ENCODE measurements at regions not wholly inside any gene's neighbourhood (a gene's known extent, or its start where the extent isn't known, plus 50 kb on each side); places are given as distances from the start of the nearest gene placed in this dataset.
"Not testable (repeated sequence)": the region's sequence is repeated elsewhere in the genome, so short reads cannot be mapped to it uniquely, and the experiment has no call there.

- no peak overlapping the region for H3K4me3 ChIP-seq (ENCODE audit: low read length)
- no peaks in the 10 kb centered on the region for H3F3A ChIP-seq (ENCODE audit: insufficient read depth, low read length)
- no peak for DNase-seq
- no peak overlapping the region for H3K9ac ChIP-seq (ENCODE audit: low read length)
- no peak overlapping the region for H3K4me2 ChIP-seq (ENCODE audit: low read depth, low read length)
- H2AFZ ChIP-seq (ENCODE audit: low read length), result no peak overlapping the region
- H3K4me1 ChIP-seq (ENCODE audit: low read length), result no peaks in the 10 kb centered on the region
- no peaks in the 10 kb centered on the region for H3K36me3 ChIP-seq (replicated peaks; ENCODE audit: insufficient read depth, low read length)
- no peaks in the 10 kb centered on the region for H4K20me1 ChIP-seq (ENCODE audit: insufficient read depth, low read length)
- no peaks in the 10 kb centered on the region for H3K79me2 ChIP-seq (ENCODE audit: low read length)
- no peak overlapping the region for H3K27ac ChIP-seq (ENCODE audit: low read length)
- H3K9me2 ChIP-seq (replicated peaks; ENCODE audit: insufficient read depth, low read length), result no peaks in the 10 kb centered on the region
- H3K27me3 ChIP-seq (replicated peaks; ENCODE audit: insufficient read depth, low read length), result peaks cover 22% of the 10 kb centered on the region
- H3K9me3 ChIP-seq (replicated peaks; ENCODE audit: insufficient read depth, low read length), result no peaks in the 10 kb centered on the region
- no peak for TF ChIP-seq CTCF (IDR thresholded peaks at IDR 0.05; ENCODE audit: low read length)
- TF ChIP-seq EZH2 (optimal IDR thresholded peaks at IDR 0.05; ENCODE audit: low read depth, low read length), result no peak
- no peak for TF ChIP-seq EZH2phosphoT487 (IDR thresholded peaks at IDR 0.05; ENCODE audit: low read length)
These were observed 72.2 kb upstream of the SLC25A33 start for GRCh38 chr1:9466780-9467758.

GRCh38 chr1:9469882-9470281, 69.4 kb upstream of the SLC25A33 start:
- H3K27ac ChIP-seq (ENCODE audit: low read length); H3K79me2 ChIP-seq (ENCODE audit: low read length); H3K36me3 ChIP-seq (replicated peaks; ENCODE audit: insufficient read depth, low read length); H3K9me3 ChIP-seq (replicated peaks; ENCODE audit: insufficient read depth, low read length); H3F3A ChIP-seq (ENCODE audit: insufficient read depth, low read length); DNase-seq; H3K9ac ChIP-seq (ENCODE audit: low read length); H3K4me2 ChIP-seq (ENCODE audit: low read depth, low read length); H2AFZ ChIP-seq (ENCODE audit: low read length); H4K20me1 ChIP-seq (ENCODE audit: insufficient read depth, low read length); H3K9me2 ChIP-seq (replicated peaks; ENCODE audit: insufficient read depth, low read length); H3K4me1 ChIP-seq (ENCODE audit: low read length); H3K4me3 ChIP-seq (ENCODE audit: low read length): not testable (repeated sequence)
- peaks cover 36% of the 10 kb centered on the region for H3K27me3 ChIP-seq (replicated peaks; ENCODE audit: insufficient read depth, low read length)

GRCh38 chr1:9471679-9472078, 67.6 kb upstream of the SLC25A33 start:
- Histone ChIP-seq H3K9me3 (replicated peaks; ENCODE audit: insufficient read depth, low read length) (no peaks in the 10 kb centered on the region), H3K36me3 (replicated peaks; ENCODE audit: insufficient read depth, low read length) (no peaks in the 10 kb centered on the region), H3K9me2 (replicated peaks; ENCODE audit: insufficient read depth, low read length) (no peaks in the 10 kb centered on the region), H3F3A (ENCODE audit: insufficient read depth, low read length) (no peaks in the 10 kb centered on the region), H3K9ac (ENCODE audit: low read length) (no peak overlapping the region), H3K4me1 (ENCODE audit: low read length) (peaks cover 3% of the 10 kb centered on the region), H2AFZ (ENCODE audit: low read length) (no peak overlapping the region), H3K27me3 (replicated peaks; ENCODE audit: insufficient read depth, low read length) (peaks cover 36% of the 10 kb centered on the region), H3K4me3 (ENCODE audit: low read length) (no peak overlapping the region), H3K27ac (ENCODE audit: low read length) (no peak overlapping the region), H3K4me2 (ENCODE audit: low read depth, low read length) (no peak overlapping the region), H3K79me2 (ENCODE audit: low read length) (no peaks in the 10 kb centered on the region), H4K20me1 (ENCODE audit: insufficient read depth, low read length) (no peaks in the 10 kb centered on the region)
- DNase-seq, result no peak
- TF ChIP-seq EZH2phosphoT487 (IDR thresholded peaks at IDR 0.05; ENCODE audit: low read length), result no peak
- no peak for TF ChIP-seq EZH2 (optimal IDR thresholded peaks at IDR 0.05; ENCODE audit: low read depth, low read length)
- TF ChIP-seq CTCF (IDR thresholded peaks at IDR 0.05; ENCODE audit: low read length), result no peak
